DMS153 treated with DMSO at 0.1 percent for 48 hours (cell line): ENCODE measurements at regions not wholly inside any gene's neighbourhood (a gene's known extent, or its start where the extent isn't known, plus 50 kb on each side); places are given as distances from the start of the nearest gene placed in this dataset.

Source experiments
- DNase-seq: peaks from one replicate; lab custom pipeline; 2025; ENCODE audit not compliant: unreplicated experiment; lab: John Stamatoyannopoulos, UW

- no peak for DNase-seq
These were observed 705.3 kb downstream of the PRELID2 start for GRCh38 chr5:145129797-145130196.

DNA sequence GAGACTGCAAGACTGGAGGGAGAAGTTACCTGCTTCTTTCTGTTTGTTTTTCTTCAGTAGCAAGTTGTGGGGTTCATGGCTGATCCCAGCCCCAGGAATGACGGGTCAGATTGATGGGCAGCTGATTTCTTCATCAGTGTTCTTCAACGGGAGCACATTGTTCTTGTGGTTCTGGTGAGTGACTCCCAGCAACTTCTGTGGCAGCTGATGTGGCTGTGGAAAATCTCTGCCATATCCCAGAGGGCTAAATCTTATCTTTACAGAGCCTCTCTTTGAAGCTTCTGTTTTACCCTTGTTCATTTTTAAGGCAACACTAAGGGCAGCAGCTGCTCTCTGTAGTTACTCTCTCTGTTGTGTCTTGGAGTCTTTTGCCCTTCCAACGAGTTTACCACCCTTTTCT is 710.3 kb downstream of the PRELID2 start:
- no peak for DNase-seq

DNA sequence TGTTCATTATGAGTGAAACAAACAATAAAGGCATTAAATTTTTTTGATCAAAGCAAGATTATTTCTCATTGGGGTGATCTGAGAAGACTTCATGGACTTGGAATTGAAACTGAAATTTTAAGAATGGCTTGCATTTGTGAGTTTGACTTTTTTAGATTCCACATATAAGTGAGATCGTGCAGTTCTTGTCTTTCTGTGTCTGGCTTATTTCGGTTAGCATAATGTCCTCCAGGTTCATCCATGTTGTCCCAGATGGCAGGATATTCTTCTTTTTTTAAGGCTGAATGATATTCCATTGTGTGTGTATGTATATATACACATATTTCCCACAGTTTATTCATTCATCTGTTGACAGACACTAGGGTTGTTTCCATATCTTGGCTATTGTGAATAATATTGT is 716.5 kb downstream of the PRELID2 start:
- DNase-seq = no peak

GRCh38 chr5:145118127-145118526 is 717.0 kb downstream of the PRELID2 start:
- no peak for DNase-seq

- no peak for DNase-seq
These were observed 717.9 kb downstream of the PRELID2 start for GRCh38 chr5:145117285-145117684.

DNA sequence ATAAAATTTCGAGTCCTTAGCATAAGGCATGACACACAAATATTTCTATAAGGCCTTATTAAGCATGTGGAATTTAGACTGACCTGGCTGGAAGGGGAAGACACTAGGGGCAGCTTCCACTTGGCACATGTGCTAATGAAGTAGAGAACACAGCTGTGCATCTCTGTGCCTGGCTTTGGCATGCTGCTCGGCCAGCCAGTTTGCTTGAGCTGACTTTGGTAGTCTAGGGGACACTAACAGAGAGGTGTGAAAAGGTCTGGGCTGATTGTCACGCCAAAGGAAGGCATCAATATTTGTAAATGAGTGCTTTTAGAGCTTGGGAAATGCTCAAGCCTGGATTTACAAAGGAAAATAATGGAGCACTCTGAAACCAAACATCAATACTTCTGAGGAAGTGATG is 723.7 kb downstream of the PRELID2 start:
- no peak for DNase-seq

DNA sequence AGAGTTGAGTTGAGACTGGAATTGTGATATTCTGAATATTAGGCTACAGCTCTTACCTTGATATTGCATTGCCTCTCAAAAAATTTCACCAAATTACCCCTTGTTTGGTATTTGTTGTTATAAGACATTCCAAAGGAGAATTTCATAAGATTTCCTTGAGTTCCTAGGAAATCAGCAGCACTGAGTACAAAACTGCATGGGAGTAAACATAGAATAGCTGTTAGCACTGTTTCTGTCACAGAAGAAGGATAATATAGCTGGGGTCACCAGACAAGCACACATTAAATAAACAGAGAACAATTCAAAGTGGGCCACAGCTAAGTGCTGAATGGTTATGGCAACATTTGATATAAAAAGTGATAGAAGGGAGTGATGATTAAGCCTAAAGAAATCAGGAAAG is 724.3 kb downstream of the PRELID2 start:
- no peak for DNase-seq

- no peak for DNase-seq
These were observed 725.0 kb downstream of the PRELID2 start for GRCh38 chr5:145110181-145110580.

GRCh38 chr5:145105384-145105783 is 729.8 kb downstream of the PRELID2 start:
- DNase-seq = no peak

DNA sequence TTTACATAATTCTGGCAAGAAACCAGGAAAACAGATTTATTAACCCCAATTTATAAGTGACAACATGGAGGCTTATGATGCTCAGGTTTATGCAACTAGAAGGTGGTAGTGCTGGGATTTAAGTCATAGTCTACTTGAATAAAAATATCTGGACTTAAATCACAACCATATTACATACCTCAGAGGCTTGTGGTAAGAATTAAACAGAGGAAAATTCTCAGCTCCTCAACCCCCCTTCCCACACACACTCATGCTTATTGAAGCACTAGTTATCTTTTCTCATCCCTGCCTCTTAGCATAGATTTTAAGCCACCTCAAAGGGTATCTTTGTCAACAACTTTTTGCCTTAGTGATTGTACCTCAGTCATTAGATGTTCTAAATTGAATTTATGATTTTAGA is 731.0 kb downstream of the PRELID2 start:
- DNase-seq = no peak

GRCh38 chr5:145101246-145101645 is 733.9 kb downstream of the PRELID2 start:
- DNase-seq = no peak

DNA sequence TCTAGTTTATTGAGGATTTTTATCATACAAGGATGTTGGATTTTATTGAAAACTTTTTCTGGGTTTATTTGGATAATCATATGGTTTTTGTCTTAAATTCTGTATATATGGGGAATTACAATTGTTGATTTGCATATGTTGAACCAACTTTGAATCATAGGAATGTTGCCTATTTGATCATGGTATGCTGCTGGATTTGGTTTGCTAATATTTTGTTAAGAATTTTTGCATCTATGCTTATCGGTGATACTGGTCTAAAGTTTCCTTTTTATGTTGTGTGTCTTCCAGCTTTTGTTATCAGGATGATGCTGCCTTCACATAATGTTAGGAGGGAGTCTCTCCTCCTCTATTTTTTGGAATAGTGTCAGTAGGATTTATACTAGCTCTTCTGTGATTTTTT is 745.0 kb downstream of the PRELID2 start:
- DNase-seq = no peak

DNA sequence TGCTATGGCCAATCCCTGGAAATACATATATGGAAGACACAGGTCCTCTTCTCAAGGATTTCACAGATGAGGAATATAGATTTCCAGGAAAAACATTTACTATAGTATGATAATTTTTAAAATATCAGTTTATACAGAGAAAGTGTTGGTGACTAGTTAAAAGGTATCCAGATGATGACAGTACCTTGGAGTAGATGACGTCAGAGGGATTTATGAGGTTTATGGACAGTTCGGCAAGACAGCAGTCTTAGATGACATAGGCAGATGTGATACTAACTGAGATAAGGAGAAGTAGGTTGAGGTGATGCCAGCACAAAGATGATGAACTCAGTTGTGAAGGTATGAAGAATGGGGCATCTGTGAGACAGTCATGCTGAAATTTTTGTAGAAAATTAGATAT is 750.3 kb downstream of the PRELID2 start:
- DNase-seq = no peak

GRCh38 chr5:145077028-145077427 is 758.1 kb downstream of the PRELID2 start:
- no peak for DNase-seq

DNA sequence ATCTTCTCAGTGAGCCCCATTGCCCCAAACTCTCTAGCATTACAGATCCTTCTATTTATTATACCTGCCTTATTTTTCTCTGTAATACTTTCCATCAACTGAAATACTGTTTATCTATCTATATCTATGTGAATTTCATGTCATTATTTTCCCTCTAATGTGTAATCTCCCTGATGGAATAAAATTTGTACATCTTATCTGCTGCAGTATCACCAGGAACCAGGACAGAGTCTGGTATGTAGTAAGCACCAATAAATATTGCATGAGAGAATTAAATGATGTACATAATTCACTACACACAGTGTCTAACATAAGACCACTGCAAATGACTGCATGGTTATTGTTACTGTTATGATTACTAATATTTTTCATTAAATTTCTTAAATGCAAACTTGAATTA is 759.1 kb downstream of the PRELID2 start:
- DNase-seq = no peak

DNA sequence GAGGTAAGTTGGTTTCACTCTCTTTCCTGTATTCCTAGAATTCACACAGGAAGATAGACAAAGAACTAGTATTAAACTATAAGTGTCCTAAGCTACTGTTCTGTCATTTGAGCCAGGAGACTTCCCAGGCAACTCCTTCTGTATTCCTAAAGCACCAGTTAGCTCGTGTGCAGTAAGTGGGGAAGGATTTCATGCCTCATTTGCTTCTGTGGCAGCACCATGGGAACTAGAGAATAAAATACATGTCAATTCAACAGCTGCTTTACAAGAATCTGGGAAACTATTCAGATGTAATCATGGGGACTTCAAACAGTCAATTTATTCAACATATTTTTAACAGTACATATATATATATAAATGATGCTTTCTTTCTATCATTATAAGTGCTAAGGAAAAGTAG is 762.3 kb downstream of the PRELID2 start:
- DNase-seq = no peak

DNA sequence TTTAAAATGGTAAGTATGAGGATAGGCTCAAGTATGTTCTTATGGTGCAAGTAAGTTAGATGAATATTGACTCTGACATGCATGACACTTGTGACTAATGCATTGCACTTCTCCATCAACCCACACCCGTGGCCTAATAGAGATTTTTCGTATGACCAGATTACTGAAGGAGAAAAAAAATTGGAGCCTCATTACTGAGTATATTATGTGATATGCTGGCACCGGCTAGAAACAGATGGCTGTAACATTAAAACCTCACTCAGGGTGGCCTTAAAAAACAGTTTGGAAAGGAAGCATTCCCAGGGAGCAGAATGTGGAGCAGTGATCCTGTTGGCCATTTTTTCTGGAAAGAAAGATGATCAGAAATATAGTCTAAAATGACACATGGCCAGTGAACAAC is 766.4 kb downstream of the PRELID2 start:
- DNase-seq = no peak

- no peak for DNase-seq
These were observed 772.7 kb downstream of the PRELID2 start for GRCh38 chr5:145062280-145063062.

- DNase-seq = no peak
These were observed 778.3 kb downstream of the PRELID2 start for GRCh38 chr5:145056800-145057199.

GRCh38 chr5:145050181-145050580 is 785.0 kb downstream of the PRELID2 start:
- DNase-seq = no peak

DNA sequence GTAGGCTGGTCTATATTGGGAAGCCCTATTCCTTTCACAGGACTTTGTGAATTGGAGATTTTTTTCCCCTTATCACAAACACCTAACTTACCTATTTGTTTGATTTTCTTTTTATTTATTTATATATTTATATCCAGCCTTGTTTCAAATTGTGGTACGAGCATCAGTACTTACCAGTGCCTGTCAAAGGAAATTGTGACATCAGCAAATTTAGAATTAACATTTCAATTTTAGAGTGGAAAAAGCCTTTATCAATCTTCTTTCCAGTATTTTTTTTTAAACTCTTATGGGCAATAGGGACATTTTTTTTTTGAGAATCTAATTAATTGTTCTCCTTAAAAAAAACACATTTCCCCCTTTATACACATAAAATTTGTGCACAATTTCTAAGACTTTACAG is 790.2 kb downstream of the PRELID2 start:
- DNase-seq = no peak

- DNase-seq = no peak
These were observed 806.5 kb downstream of the PRELID2 start for GRCh38 chr5:145028626-145029025.

DNA sequence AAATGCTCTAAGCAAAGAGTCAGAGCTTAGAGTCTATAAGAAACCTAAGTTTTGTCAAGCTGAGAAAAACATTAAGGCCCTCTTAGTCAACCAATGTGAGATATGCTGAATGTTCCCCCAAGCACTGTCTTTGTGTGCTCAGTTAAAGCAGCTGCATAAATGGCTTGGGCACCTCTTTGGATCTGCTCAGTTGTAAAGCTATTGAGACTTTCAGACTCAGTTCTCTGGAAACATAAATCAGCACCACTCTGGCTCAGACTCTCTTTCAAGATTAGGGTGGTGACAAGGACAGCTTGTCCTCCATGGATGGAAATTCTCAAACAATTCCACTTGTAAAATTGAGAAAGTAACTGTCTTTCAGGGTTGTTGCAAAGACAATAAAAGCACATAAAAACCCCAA is 807.9 kb downstream of the PRELID2 start:
- no peak for DNase-seq
